IMR-90 (cell line): ENCODE measurements at regions not wholly inside any gene's neighbourhood (a gene's known extent, or its start where the extent isn't known, plus 50 kb on each side); places are given as distances from the start of the nearest gene placed in this dataset.

Experiments used
- ATAC-seq: fragments of 200-7000 bp; cut with Tn5 transposase; 2 replicates; pipeline ENCODE4 v1.9.1; 2020; ENCODE audit warnings: low read depth, mild to moderate bottlenecking, moderate library complexity
- BruUV-seq: library from RNA; stranded (reverse); fragments of 400-500 nt; replicated peaks from 2 replicates; lab custom pipeline; 2021; lab: Mats Ljungman, UMichigan
- CTCF ChIA-PET: fragments of 300-600 bp; formaldehyde crosslinking; extraction: SDS; loops from one replicate; lab custom pipeline; 2021; ENCODE audit warnings: antibody characterized with exemption; lab: Yijun Ruan, JAX
- POLR2A ChIA-PET: fragments of 300-600 bp; sonication (Branson Sonifier 250); formaldehyde crosslinking; loops from one replicate; lab custom pipeline; 2022; ENCODE audit warnings: antibody characterized with exemption; ENCODE audit not compliant: unreplicated experiment; lab: Charles Lee
- DNase-seq: peaks from one replicate; pipeline ENCODE4 v3.0.0; 2013
- H2AFZ ChIP-seq: replicated peaks from 2 replicates; pipeline ENCODE3; 2013; ENCODE audit warnings: low read length, mild to moderate bottlenecking; ENCODE audit not compliant: poor library complexity
- H2AK5ac ChIP-seq: 2 replicates; pipeline ENCODE4 v1.6.1; 2013; ENCODE audit warnings: low read depth, low read length, inconsistent platforms
- H2AK9ac ChIP-seq: replicated peaks from 2 replicates; pipeline ENCODE3; 2013; ENCODE audit warnings: mild to moderate bottlenecking, low read depth, low read length, moderate library complexity; ENCODE audit not compliant: poor library complexity
- H2BK120ac ChIP-seq: 2 replicates; pipeline ENCODE4 v1.6.1; 2013; ENCODE audit warnings: low read depth, low read length, inconsistent platforms
- H2BK15ac ChIP-seq: 3 replicates; pipeline ENCODE4 v1.6.1; 2013; ENCODE audit warnings: low read depth, low read length, inconsistent platforms
- H2BK20ac ChIP-seq: 2 replicates; pipeline ENCODE4 v1.6.1; 2013; ENCODE audit warnings: low read depth, mild to moderate bottlenecking, inconsistent platforms, low read length, moderate library complexity
- H2BK5ac ChIP-seq: 2 replicates; pipeline ENCODE4 v1.6.1; 2013; ENCODE audit warnings: mild to moderate bottlenecking, low read depth, low read length, inconsistent platforms; ENCODE audit not compliant: poor library complexity, severe bottlenecking
- H3K14ac ChIP-seq: replicated peaks from 2 replicates; pipeline ENCODE4 v1.6.1; 2013; ENCODE audit warnings: low read depth, low read length, inconsistent platforms
- H3K18ac ChIP-seq: 2 replicates; pipeline ENCODE4 v1.6.1; 2013; ENCODE audit warnings: low read depth, low read length, control low read depth
- H3K23ac ChIP-seq: 2 replicates; pipeline ENCODE4 v1.6.1; 2013; ENCODE audit warnings: low read depth, low read length, inconsistent platforms
- H3K27ac ChIP-seq: 2 replicates; pipeline ENCODE4 v1.5.1; 2013; ENCODE audit warnings: mild to moderate bottlenecking, control low read depth, low read length; ENCODE audit not compliant: insufficient read depth
- H3K27me3 ChIP-seq: 2 replicates; pipeline ENCODE4 v1.6.1; 2013; ENCODE audit warnings: low read length; ENCODE audit not compliant: control insufficient read depth, insufficient read depth
- H3K36me3 ChIP-seq: 2 replicates; pipeline ENCODE4 v1.6.1; 2013; ENCODE audit warnings: low read length, mixed read lengths; ENCODE audit not compliant: control insufficient read depth, insufficient read depth
- H3K4ac ChIP-seq: 2 replicates; pipeline ENCODE4 v1.6.1; 2013; ENCODE audit warnings: low read depth, low read length, inconsistent platforms
- H3K4me1 ChIP-seq: 2 replicates; pipeline ENCODE4 v1.6.1; 2013; ENCODE audit warnings: low read length, mixed read lengths; ENCODE audit not compliant: control insufficient read depth, insufficient read depth
- H3K4me2 ChIP-seq: 2 replicates; pipeline ENCODE4 v1.6.1; 2013; ENCODE audit warnings: low read depth, mild to moderate bottlenecking, control low read depth, low read length, moderate library complexity
- H3K4me3 ChIP-seq: 2 replicates; pipeline ENCODE4 v1.5.1; 2013; ENCODE audit warnings: low read depth, mild to moderate bottlenecking, control low read depth, low read length, moderate library complexity; ENCODE audit not compliant: insufficient read depth
- H3K56ac ChIP-seq: 2 replicates; pipeline ENCODE4 v1.6.1; 2013; ENCODE audit warnings: low read length, inconsistent platforms; ENCODE audit not compliant: insufficient read depth; ENCODE audit errors: extremely low read depth
- H3K79me1 ChIP-seq, 2 experiments: 2 replicates each; pipeline ENCODE4 v1.6.1; 2013; ENCODE audit warnings: low read length in 2 of 2, inconsistent platforms in 1 of 2, low read depth in 1 of 2
- H3K9ac ChIP-seq: 2 replicates; pipeline ENCODE4 v1.6.1; 2013; ENCODE audit warnings: low read depth, low read length, control low read depth
- H3K9me1 ChIP-seq: 2 replicates; pipeline ENCODE4 v1.6.1; 2013; ENCODE audit warnings: low read length, inconsistent platforms; ENCODE audit not compliant: insufficient read depth
- H3K9me3 ChIP-seq: 2 replicates; pipeline ENCODE4 v1.6.1; 2013; ENCODE audit warnings: low read length; ENCODE audit not compliant: control insufficient read depth, insufficient read depth
- H4K20me1 ChIP-seq: 2 replicates; pipeline ENCODE4 v1.6.1; 2013; ENCODE audit warnings: low read length, inconsistent platforms; ENCODE audit not compliant: insufficient read depth
- H4K5ac ChIP-seq: 2 replicates; pipeline ENCODE4 v1.6.1; 2013; ENCODE audit warnings: mild to moderate bottlenecking, low read depth, low read length, control low read depth
- H4K8ac ChIP-seq, 2 experiments: 2 replicates each; pipeline ENCODE4 v1.6.1; 2013; ENCODE audit warnings: low read depth in 2 of 2, low read length in 2 of 2, control low read depth in 1 of 2, inconsistent platforms in 1 of 2
- H4K91ac ChIP-seq: 2 replicates; pipeline ENCODE4 v1.6.1; 2013; ENCODE audit warnings: low read depth, low read length, inconsistent platforms; ENCODE audit not compliant: insufficient read depth
- BHLHE40 ChIP-seq: fragments of 150-350 bp; IDR thresholded peaks from 2 replicates; pipeline ENCODE4 v1.6.1; 2016; ENCODE audit warnings: mild to moderate bottlenecking, low read depth, low read length
- CEBPB ChIP-seq: IDR thresholded peaks from 2 replicates; pipeline ENCODE4 v1.6.1; 2012; ENCODE audit warnings: low read depth, low read length, improper control_type of control experiment
- CHD1 ChIP-seq: IDR thresholded peaks from 2 replicates; pipeline ENCODE4 v1.6.1; 2012; ENCODE audit warnings: low read depth, low read length, improper control_type of control experiment
- FOS ChIP-seq: fragments of 150-350 bp; IDR thresholded peaks from 2 replicates; pipeline ENCODE4 v1.6.1; 2016; ENCODE audit warnings: low read depth, low read length
- MAFK ChIP-seq: IDR thresholded peaks from 2 replicates; pipeline ENCODE4 v1.6.1; 2012; ENCODE audit warnings: low read depth, low read length, improper control_type of control experiment
- MAZ ChIP-seq: IDR thresholded peaks from 2 replicates; pipeline ENCODE4 v1.6.1; 2012; ENCODE audit warnings: low read depth, mild to moderate bottlenecking, low read length, improper control_type of control experiment, moderate library complexity, borderline replicate concordance
- MXI1 ChIP-seq: IDR thresholded peaks from 2 replicates; pipeline ENCODE4 v1.6.1; 2012; ENCODE audit warnings: low read depth, mild to moderate bottlenecking, low read length, moderate library complexity, borderline replicate concordance
- NFE2L2 ChIP-seq: fragments of 150-350 bp; IDR thresholded peaks from 2 replicates; pipeline ENCODE4 v1.6.1; 2016; ENCODE audit warnings: low read depth, mild to moderate bottlenecking, low read length
- POLR2A ChIP-seq: IDR thresholded peaks from 2 replicates; pipeline ENCODE4 v1.6.1; 2012; ENCODE audit warnings: mild to moderate bottlenecking, low read depth, low read length
- RAD21 ChIP-seq: IDR thresholded peaks from 2 replicates; pipeline ENCODE4 v1.6.1; 2012; ENCODE audit warnings: low read length, improper control_type of control experiment
- RCOR1 ChIP-seq: IDR thresholded peaks from 2 replicates; pipeline ENCODE4 v1.6.1; 2012; ENCODE audit warnings: mild to moderate bottlenecking, low read length, improper control_type of control experiment; ENCODE audit not compliant: insufficient replicate concordance
- RFX5 ChIP-seq: IDR thresholded peaks from 2 replicates; pipeline ENCODE4 v1.8.0; 2012; ENCODE audit warnings: low read depth, mild to moderate bottlenecking, low read length, moderate library complexity
- SMC3 ChIP-seq: fragments of 150-350 bp; IDR thresholded peaks from 2 replicates; pipeline ENCODE4 v1.6.1; 2016; ENCODE audit warnings: low read depth, mild to moderate bottlenecking, antibody characterized with exemption, low read length, moderate library complexity
- WGBS, 2 experiments: methylation state at CpG; one replicate each; pipeline versions ENCODE4 v1.1.5 to v1.1.7; 2013; ENCODE audit warnings: missing lambda C conversion rate in 2 of 2; ENCODE audit not compliant: insufficient read length in 1 of 2; ENCODE audit errors: extremely low coverage in 2 of 2; 5-methylcytosine and 5-hydroxymethylcytosine counted together
- dilution Hi-C: fragments of 300-500 bp; cut with HindIII; formaldehyde crosslinking; loops from one replicate; pipeline ENCODE4 v1.14.3; 2018; ENCODE audit warnings: low sequenced_read_pairs; ENCODE audit not compliant: unreplicated experiment
- in situ Hi-C: fragments of 300-500 bp; cut with MboI; formaldehyde crosslinking; loops from 3 replicates; pipeline ENCODE4 v1.14.3; 2019; ENCODE audit warnings: low sequenced_read_pairs, inconsistent platforms, mixed read lengths
- intact Hi-C: fragments of 100-400 bp; cut with micrococcal nuclease; formaldehyde crosslinking; loops from 2 replicates; pipeline ENCODE4 v1.10.0; 2022
- TF ChIP-seq, protein P1 (sequence below): fragments of 150-350 bp; IDR thresholded peaks from 2 replicates; pipeline ENCODE4 v1.6.1; 2016; ENCODE audit warnings: low read depth, mild to moderate bottlenecking, low read length, moderate library complexity, borderline replicate concordance
- TF ChIP-seq, protein P2 (sequence below): fragments of 150-350 bp; IDR thresholded peaks from 2 replicates; pipeline ENCODE4 v1.6.1; 2017; ENCODE audit warnings: mild to moderate bottlenecking, antibody characterized with exemption, low read length, low read depth
- TF ChIP-seq, protein P3 (sequence below): conservative IDR thresholded peaks from 2 replicates; pipeline ENCODE4 v1.5.1; 2012; ENCODE audit warnings: mild to moderate bottlenecking, low read depth, low read length, improper control_type of control experiment

DNA sequence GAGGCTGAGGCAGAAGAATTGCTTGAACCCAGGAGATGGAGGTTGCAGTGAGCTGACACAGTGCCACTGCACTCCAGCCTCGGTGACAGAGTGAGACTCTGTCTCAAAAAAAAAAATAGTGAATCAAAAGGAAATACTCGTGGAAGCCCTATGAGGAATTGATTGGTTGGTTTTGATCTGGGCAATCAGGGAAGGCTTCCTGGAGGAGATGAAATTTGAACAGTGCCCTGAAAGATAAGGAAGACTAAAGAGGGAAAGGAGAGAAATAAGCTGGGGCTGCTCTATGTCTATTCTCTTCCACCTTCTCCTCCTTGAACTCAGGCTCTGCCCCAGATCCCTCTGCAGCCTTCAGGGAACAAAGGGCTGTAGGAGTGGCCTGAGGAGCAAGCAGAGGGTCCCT, 54.1 kb downstream of the IRF2BPL start:
- Histone ChIP-seq H2AK9ac (no peak overlapping the region), H3K18ac (no peak overlapping the region), H3K56ac (no peak overlapping the region), H3K27me3 (no peaks in the 10 kb centered on the region), H4K5ac (no peak overlapping the region), H3K14ac (no peak overlapping the region), H3K9me3 (no peaks in the 10 kb centered on the region), H3K4ac (no peak overlapping the region), H3K79me1 (no peaks in the 10 kb centered on the region), H3K9me1 (0 out of 2 replicates have a peak, but pooled peaks cover 6% of the 10 kb centered on the region), H2BK15ac (no peak overlapping the region), H2AK5ac (no peak overlapping the region), H3K23ac (no peak overlapping the region), H2BK5ac (no peak overlapping the region), H3K4me2 (no peak overlapping the region), H4K91ac (no peak overlapping the region), H3K4me3 (no peak overlapping the region), H4K20me1 (no peaks in the 10 kb centered on the region), H2BK20ac (no peak overlapping the region), H3K4me1 (peaks cover 5% of the 10 kb centered on the region), H3K27ac (no peak overlapping the region), H2BK120ac (no peak overlapping the region), H3K36me3 (no peaks in the 10 kb centered on the region), H3K9ac (no peak overlapping the region), H2AFZ (peak overlapping the region; percentile 43), H4K8ac (no peak overlapping the region)
- POLR2A ChIA-PET = no interaction called here
- TF ChIP-seq NFE2L2 = no peak
- TF ChIP-seq POLR2A = no peak
- TF ChIP-seq, protein P1, sequence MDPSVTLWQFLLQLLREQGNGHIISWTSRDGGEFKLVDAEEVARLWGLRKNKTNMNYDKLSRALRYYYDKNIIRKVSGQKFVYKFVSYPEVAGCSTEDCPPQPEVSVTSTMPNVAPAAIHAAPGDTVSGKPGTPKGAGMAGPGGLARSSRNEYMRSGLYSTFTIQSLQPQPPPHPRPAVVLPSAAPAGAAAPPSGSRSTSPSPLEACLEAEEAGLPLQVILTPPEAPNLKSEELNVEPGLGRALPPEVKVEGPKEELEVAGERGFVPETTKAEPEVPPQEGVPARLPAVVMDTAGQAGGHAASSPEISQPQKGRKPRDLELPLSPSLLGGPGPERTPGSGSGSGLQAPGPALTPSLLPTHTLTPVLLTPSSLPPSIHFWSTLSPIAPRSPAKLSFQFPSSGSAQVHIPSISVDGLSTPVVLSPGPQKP = no peak
- TF ChIP-seq SMC3 = no peak
- no peak for TF ChIP-seq RAD21
- no peak for TF ChIP-seq BHLHE40
- no peak for TF ChIP-seq RCOR1
- TF ChIP-seq RFX5 = no peak
- TF ChIP-seq MAFK = no peak
- TF ChIP-seq, protein P2, sequence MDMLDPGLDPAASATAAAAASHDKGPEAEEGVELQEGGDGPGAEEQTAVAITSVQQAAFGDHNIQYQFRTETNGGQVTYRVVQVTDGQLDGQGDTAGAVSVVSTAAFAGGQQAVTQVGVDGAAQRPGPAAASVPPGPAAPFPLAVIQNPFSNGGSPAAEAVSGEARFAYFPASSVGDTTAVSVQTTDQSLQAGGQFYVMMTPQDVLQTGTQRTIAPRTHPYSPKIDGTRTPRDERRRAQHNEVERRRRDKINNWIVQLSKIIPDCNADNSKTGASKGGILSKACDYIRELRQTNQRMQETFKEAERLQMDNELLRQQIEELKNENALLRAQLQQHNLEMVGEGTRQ = no peak
- TF ChIP-seq, protein P3, sequence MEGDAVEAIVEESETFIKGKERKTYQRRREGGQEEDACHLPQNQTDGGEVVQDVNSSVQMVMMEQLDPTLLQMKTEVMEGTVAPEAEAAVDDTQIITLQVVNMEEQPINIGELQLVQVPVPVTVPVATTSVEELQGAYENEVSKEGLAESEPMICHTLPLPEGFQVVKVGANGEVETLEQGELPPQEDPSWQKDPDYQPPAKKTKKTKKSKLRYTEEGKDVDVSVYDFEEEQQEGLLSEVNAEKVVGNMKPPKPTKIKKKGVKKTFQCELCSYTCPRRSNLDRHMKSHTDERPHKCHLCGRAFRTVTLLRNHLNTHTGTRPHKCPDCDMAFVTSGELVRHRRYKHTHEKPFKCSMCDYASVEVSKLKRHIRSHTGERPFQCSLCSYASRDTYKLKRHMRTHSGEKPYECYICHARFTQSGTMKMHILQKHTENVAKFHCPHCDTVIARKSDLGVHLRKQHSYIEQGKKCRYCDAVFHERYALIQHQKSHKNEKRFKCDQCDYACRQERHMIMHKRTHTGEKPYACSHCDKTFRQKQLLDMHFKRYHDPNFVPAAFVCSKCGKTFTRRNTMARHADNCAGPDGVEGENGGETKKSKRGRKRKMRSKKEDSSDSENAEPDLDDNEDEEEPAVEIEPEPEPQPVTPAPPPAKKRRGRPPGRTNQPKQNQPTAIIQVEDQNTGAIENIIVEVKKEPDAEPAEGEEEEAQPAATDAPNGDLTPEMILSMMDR = no peak
- TF ChIP-seq CHD1 = no peak
- TF ChIP-seq MAZ = no peak
- TF ChIP-seq FOS = no peak
- TF ChIP-seq CEBPB = no peak
- TF ChIP-seq MXI1 = no peak
- intact Hi-C loops = no loop called here
- WGBS, 2 experiments = 100% methylated on average over 1 of the region's 2 CpGs; no CpG with 5 or more reads in 1 of the 2 experiments
- no TSS peak for BruUV-seq
- dilution Hi-C loops = no loop called here
- in situ Hi-C loops = no loop called here
- CTCF ChIA-PET = no interaction called here
- DNase-seq (no peak), ATAC-seq (no peak)
